ENCODE measurements at regions not wholly inside any gene's neighbourhood (a gene's known extent, or its start where the extent isn't known, plus 50 kb on each side); places are given as distances from the start of the nearest gene placed in this dataset.
"Not testable (repeated sequence)": the region's sequence is repeated elsewhere in the genome, so short reads cannot be mapped to it uniquely, and the experiment has no call there.

DNA sequence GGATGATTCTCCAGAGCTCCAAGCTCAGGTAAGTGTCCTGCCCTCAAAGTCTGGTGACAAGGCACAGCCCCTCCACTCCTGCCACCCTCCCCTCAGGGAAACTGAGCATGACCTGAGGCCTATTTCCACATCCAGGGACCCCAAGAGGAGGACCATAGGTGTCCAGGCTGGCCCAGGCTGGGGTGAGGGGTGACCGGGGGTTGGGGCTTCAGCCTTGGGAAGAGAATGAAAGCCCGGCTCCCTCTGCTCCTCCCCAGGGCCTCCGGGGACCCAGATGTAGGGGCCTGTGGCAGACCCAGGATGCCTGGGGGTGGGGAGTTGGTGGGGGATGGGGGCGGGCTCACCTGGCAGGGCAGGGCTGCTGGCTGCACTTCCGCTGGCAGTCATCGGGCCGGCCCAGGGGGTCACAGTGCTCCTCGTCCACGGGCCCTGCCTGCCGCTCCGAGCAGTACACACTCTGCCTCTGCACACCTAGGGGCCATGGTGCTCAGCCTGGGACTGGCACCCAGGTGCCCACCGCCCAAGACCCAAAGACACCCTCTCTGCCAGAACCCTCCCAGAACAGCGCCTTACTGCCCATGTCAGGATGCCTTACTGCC is 116.5 kb upstream of the AKAP13 start:
- TF ChIP-seq, protein P1, sequence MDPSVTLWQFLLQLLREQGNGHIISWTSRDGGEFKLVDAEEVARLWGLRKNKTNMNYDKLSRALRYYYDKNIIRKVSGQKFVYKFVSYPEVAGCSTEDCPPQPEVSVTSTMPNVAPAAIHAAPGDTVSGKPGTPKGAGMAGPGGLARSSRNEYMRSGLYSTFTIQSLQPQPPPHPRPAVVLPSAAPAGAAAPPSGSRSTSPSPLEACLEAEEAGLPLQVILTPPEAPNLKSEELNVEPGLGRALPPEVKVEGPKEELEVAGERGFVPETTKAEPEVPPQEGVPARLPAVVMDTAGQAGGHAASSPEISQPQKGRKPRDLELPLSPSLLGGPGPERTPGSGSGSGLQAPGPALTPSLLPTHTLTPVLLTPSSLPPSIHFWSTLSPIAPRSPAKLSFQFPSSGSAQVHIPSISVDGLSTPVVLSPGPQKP (IDR thresholded peaks at IDR 0.05; ENCODE audit: low read depth, low read length): not testable (repeated sequence)
- TF ChIP-seq SREBF2 (IDR thresholded peaks at IDR 0.05); RCOR1 (IDR thresholded peaks at IDR 0.05; ENCODE audit: low read depth, low read length); JUNB (IDR thresholded peaks at IDR 0.05); CBX2 (IDR thresholded peaks at IDR 0.05; ENCODE audit: borderline replicate concordance, low read depth); CEBPB (IDR thresholded peaks at IDR 0.05); ESRRA (IDR thresholded peaks at IDR 0.05; ENCODE audit: borderline replicate concordance, low read length): not testable (repeated sequence)
- TF ChIP-seq, protein P2, sequence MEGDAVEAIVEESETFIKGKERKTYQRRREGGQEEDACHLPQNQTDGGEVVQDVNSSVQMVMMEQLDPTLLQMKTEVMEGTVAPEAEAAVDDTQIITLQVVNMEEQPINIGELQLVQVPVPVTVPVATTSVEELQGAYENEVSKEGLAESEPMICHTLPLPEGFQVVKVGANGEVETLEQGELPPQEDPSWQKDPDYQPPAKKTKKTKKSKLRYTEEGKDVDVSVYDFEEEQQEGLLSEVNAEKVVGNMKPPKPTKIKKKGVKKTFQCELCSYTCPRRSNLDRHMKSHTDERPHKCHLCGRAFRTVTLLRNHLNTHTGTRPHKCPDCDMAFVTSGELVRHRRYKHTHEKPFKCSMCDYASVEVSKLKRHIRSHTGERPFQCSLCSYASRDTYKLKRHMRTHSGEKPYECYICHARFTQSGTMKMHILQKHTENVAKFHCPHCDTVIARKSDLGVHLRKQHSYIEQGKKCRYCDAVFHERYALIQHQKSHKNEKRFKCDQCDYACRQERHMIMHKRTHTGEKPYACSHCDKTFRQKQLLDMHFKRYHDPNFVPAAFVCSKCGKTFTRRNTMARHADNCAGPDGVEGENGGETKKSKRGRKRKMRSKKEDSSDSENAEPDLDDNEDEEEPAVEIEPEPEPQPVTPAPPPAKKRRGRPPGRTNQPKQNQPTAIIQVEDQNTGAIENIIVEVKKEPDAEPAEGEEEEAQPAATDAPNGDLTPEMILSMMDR (IDR thresholded peaks at IDR 0.05): not testable (repeated sequence)
- TF ChIP-seq, protein P3, sequence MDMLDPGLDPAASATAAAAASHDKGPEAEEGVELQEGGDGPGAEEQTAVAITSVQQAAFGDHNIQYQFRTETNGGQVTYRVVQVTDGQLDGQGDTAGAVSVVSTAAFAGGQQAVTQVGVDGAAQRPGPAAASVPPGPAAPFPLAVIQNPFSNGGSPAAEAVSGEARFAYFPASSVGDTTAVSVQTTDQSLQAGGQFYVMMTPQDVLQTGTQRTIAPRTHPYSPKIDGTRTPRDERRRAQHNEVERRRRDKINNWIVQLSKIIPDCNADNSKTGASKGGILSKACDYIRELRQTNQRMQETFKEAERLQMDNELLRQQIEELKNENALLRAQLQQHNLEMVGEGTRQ (IDR thresholded peaks at IDR 0.05): not testable (repeated sequence)

All from A549 (cell line).